ENCODE measurements at regions not wholly inside any gene's neighbourhood (a gene's known extent, or its start where the extent isn't known, plus 50 kb on each side); places are given as distances from the start of the nearest gene placed in this dataset.
"Not testable (repeated sequence)": the region's sequence is repeated elsewhere in the genome, so short reads cannot be mapped to it uniquely, and the experiment has no call there.

DNA sequence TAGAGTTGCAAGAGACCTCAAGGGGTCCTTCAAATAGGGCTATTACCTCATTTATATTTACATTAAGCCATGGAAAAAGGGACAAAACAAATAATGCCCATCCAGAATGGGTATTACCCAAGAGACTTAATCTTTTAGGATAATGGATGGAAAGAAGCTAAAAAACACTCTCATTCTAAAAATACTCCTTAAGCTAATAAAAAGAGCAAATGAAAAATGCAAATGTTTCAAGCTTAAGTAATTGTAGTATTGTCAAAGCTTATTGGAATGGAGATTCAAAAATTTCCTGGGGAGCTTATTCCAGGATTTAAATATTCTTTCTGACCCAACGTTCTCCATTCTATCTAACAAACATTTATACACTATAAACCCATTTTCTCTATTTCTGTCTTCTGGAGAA lies 107.8 kb upstream of the SPIN4 start:
- no peak for DNase-seq

DNA sequence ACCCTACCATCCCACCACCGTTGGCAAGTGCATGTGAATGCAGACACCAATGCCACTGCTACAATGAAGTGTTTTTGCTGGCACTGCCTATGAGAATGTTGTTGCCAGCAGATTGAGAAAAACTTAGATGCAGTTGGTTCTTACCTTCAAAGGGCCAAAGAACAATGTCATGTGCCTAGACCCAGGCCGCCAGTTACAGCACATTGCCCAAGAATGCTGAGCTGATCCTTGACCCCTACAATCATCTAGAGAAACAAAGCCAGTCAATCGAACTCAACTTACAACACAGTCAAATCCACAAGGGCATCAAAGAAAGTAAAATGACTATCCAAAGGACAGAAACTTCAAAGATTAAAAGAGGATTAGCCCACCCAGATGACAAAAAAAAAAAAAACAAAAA lies 102.4 kb upstream of the SPIN4 start:
- no peak for DNase-seq

- no peak for DNase-seq
Measured at GRCh38 chrX:63441717-63442116, 90.6 kb upstream of the SPIN4 start.

GRCh38 chrX:63439580-63439979 lies 88.4 kb upstream of the SPIN4 start:
- no peak for DNase-seq

DNA sequence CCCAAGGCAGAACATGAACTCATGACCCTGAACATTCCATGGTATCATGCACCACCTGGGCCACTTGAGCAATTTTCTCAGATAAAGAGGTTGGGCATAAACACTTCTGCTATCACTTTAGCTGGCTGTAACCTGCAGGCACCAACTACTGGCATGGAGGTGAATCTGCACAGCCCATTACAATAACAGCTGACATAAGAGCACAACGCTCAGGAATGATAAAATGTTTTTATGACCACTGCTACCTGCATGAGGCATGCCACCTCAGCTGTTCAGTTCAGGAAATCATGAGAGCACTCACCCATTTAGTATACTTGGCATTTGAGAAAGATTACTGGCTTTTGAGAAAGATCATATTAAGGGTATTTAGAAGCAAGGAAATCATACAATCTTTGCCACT lies 85.7 kb upstream of the SPIN4 start:
- no peak for DNase-seq

GRCh38 chrX:63434665-63435064 lies 83.5 kb upstream of the SPIN4 start:
- DNase-seq = no peak

GRCh38 chrX:63434206-63434605 lies 83.1 kb upstream of the SPIN4 start:
- no peak for DNase-seq

DNA sequence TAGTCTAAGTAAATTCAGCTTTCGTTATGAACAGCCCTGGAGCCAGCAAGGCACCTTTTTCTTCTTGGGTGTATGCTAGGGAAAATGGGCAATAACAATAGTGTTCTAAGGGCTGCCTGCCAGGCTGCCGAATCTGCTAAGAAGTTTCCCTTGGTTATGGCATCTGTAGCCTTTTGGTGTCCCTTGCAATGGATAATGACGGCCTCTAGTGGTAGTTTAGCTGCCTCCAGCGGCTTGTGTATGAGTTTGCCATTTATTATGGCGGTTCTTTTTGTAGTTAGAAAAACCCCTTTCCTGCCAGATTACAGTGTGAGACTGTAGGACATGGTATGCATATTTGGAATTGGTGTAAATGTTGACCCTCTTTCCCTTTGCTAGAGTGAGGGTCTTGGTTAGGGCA lies 78.9 kb upstream of the SPIN4 start:
- no peak for DNase-seq

DNA sequence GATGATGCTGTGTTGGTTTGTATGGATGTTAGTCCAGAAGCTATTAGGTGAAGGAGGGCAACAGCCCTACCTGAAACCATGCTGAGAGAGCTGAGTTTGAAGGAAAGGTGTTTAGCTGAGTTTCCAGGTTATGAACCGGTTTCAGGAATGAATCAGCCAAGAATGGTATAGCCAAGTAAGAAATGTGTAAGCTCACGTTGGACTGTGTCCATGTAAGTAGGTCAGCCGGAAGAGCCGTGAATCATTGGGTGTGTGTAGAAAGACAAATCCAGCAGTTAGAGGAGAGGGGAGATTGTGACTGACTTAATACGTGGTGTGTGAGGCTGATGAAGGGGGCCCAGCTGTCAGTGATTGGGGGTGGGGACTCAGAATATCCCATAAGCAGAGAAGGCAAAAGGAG lies 77.2 kb upstream of the SPIN4 start:
- DNase-seq = no peak

GRCh38 chrX:63426519-63426918 lies 75.4 kb upstream of the SPIN4 start:
- no peak for DNase-seq

- DNase-seq = no peak
Measured at GRCh38 chrX:63424063-63424462, 72.9 kb upstream of the SPIN4 start.

DNA sequence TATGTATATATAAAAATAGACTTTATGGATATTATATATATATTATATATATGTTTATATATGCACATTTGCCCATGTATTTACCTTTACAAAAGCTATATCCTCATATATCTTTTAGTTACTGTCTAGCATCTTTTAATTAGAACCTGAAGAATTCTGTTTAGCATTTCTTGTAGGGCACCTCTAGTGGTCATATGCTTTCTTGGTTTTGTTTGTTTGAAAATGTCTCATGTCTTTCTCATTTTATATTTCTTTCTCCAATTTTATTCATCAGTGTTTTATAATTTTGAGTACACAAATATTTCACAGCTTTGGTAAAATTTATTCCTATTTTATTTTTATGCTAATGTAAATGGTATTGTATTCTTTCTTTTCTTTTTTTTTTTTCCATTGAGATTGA lies 70.3 kb upstream of the SPIN4 start:
- DNase-seq = no peak

- DNase-seq = no peak
Measured at GRCh38 chrX:63418211-63418610, 67.1 kb upstream of the SPIN4 start.

GRCh38 chrX:63417649-63418048 lies 66.5 kb upstream of the SPIN4 start:
- DNase-seq = no peak

GRCh38 chrX:63409934-63410333 lies 58.8 kb upstream of the SPIN4 start:
- DNase-seq = not testable (repeated sequence)

- DNase-seq = no peak
Measured at GRCh38 chrX:63408050-63408449, 56.9 kb upstream of the SPIN4 start.

DNA sequence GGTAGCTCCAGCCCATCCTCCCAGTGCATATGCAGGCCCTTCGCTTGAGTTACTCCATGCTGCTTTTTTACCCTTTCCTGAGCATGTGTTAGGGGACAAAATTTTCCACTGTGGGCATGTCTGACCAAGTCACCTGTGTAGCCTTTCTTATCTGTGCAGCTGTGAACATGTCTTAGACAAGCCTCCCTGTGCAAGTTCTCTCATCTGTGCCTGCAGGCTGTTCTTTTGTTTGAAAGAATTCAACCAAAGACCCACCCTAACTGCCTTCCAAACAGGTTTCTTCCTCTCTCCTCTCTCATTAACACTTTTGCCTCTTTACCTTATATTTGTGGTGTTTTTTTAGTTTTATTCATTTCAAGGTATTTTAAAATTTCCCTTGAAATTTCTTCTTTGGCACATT lies 53.2 kb upstream of the SPIN4 start:
- no peak for DNase-seq

DNA sequence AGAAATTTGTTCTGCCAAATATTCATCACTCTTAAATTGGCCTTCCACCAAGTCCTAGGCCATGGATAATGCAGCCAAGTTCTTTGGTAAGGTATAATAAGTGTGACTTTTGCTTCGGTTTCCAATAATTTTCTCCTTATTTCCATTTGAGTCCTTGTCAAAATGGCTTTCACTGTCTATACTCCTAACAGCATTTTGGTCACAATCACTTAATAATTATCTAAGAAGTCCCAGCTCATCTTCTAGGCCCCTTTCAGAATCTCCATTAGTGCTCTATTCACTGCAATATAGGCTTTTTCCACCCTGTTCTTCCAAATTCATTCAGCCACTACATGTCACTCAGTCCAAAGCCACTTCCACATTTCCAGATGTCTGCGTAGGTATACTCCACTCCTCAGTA lies 51.0 kb upstream of the SPIN4 start:
- no peak for DNase-seq

Measured in NCI-H2227 treated with DMSO at 0.1 percent for 48 hours (cell line).